Esophagus squamous epithelium (tissue), 5 donors: ENCODE measurements at regions not wholly inside any gene's neighbourhood (a gene's known extent, or its start where the extent isn't known, plus 50 kb on each side); places are given as distances from the start of the nearest gene placed in this dataset.
A peak's percentile ranks its signal among the peaks of the same experiment; 100 is the strongest.

Source experiments
- DNase-seq: peaks from one replicate; lab custom pipeline; 2025; lab: John Stamatoyannopoulos, UW
- H3K27ac ChIP-seq, 4 donors: fragments of 200-600 bp; sonication (generic); one replicate each; pipeline ENCODE4 v1.5.1; 2016 to 2019; ENCODE audit warnings: mild to moderate bottlenecking in 1 of 4
- H3K27me3 ChIP-seq, 4 donors: fragments of 200-600 bp; sonication (generic); 1 replicate in 3 of 4; 2 replicates in 1 of 4; pipeline versions ENCODE4 v1.5.1 to v1.6.0; 2017 to 2021; ENCODE audit warnings: antibody characterized with exemption in 1 of 4
- H3K36me3 ChIP-seq, 3 donors: fragments of 200-600 bp; sonication (generic); one replicate each; pipeline ENCODE4 v1.5.1; 2016 to 2019
- H3K4me1 ChIP-seq, 3 donors: fragments of 200-600 bp; sonication (generic); one replicate each; pipeline ENCODE4 v1.5.1; 2017 to 2019
- H3K4me3 ChIP-seq, 4 donors: fragments of 200-600 bp; sonication (generic); 1 replicate in 3 of 4; 2 replicates in 1 of 4; pipeline ENCODE4 v1.5.1; 2016 to 2019; ENCODE audit warnings: mild to moderate bottlenecking in 2 of 4, moderate library complexity in 1 of 4
- H3K9me3 ChIP-seq, 3 donors: fragments of 200-600 bp; sonication (generic); one replicate each; pipeline ENCODE4 v1.5.1; 2016 to 2019
- CTCF ChIP-seq, 6 experiments: fragments of 450-650 bp in 4 of 6; fragments of 200-600 bp in 2 of 6; sonication (generic) in 2 of 6; IDR thresholded peaks; one replicate each; pipeline ENCODE4 v1.5.1; 2016 to 2019; ENCODE audit warnings: antibody characterized with exemption in 6 of 6, mild to moderate bottlenecking in 4 of 6, moderate library complexity in 4 of 6
- POLR2A ChIP-seq, 4 donors: fragments of 450-650 bp; IDR thresholded peaks; one replicate each; pipeline ENCODE4 v1.6.1; 2017; ENCODE audit warnings: antibody characterized with exemption in 4 of 4, mild to moderate bottlenecking in 4 of 4, moderate library complexity in 3 of 4
- WGBS, 2 donors: methylation state at CpG; one replicate each; pipeline ENCODE4 v1.1.5; 2018; 5-methylcytosine and 5-hydroxymethylcytosine counted together
- intact Hi-C: fragments of 100-400 bp; cut with DNase I; formaldehyde crosslinking; loops from one replicate; pipeline ENCODE4 v1.15.0; 2022
- donor health status: DM: yes; HTN: yes; CAD: no.

DNA sequence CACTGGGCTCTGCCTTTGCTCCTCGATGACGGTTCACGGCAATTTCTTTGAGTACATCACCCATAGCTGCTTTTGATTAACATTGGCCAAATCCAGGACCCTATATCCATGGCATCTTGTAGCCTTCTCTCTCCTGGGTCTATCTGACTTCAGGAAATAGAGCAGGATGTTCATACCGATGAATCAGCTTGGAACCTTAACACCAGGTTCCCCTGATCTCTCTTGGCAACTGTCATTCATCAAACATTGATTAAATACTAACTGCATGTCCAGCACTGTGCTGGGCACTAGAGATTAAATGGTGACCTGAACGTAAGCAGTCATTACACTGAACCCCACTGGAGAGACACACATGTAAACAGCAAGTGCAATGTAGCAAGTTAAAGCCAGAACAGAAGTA, 77.0 kb upstream of the MED13L start:
- no peak overlapping the region for H3K4me3 ChIP-seq
- H3K36me3 ChIP-seq: no peaks in the 10 kb centered on the region
- intact Hi-C loops: no loop called here
- H3K27me3 ChIP-seq: no peaks in the 10 kb centered on the region
- 83 to 95% methylated on average over 5 of the region's 5 CpGs for WGBS, 2 donors
- no peak for DNase-seq
- no peaks in the 10 kb centered on the region for H3K9me3 ChIP-seq
- no peak overlapping the region for H3K27ac ChIP-seq
- H3K4me1 ChIP-seq: peaks cover 5 to 13% (median 8%) of the 10 kb centered on the region in 3 donors
- TF ChIP-seq POLR2A (IDR thresholded peaks at IDR 0.05) (no peak), CTCF (IDR thresholded peaks at IDR 0.05) (no peak)

DNA sequence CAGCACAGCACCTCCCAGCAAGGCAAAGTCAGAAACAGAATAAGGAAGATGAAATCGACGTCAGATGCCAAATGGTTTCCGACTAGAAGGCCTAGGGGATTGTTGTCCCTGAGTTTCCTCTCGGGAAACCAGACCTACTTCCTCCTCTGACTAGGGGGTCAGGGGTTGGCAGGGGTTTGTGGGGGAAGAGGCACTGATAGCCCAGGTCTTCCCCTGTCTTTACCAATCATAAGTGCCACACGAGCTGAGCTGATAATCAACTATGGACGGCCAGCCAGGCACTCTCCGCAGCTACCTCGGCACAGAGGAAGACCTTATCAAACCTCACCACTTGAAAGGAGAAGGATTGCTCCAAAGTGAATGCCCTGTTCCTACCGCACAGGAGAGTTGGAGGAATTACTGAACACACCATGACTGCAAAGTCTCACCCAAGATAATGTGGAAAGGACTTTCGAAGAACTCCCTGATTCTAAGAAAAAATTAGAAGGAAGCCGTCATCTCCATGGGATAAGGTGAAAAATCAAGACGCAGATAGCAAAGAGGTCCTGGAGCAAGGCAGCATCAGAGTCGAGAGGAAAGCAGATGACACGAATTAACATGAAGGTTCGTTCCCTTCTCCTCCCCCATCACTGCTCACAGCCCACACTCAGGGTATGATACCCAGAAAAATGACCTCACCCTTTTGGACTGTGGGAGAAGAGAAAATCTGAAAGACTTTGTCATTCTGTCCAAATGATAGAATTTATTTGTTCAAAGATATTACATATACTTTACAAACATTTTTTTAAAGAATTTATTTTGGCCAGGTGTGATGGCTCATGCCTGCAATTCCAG, 77.7 kb upstream of the MED13L start:
- intact Hi-C loops: no loop called here
- WGBS, 2 donors: 75 to 82% methylated on average over 15 of the region's 15 CpGs
- no peak for DNase-seq
- Histone ChIP-seq H3K27ac (no peak overlapping the region), H3K9me3 (no peaks in the 10 kb centered on the region), H3K4me1 (peaks cover 9 to 20% (median 13%) of the 10 kb centered on the region in 3 donors), H3K27me3 (no peaks in the 10 kb centered on the region), H3K36me3 (no peaks in the 10 kb centered on the region), H3K4me3 (no peak overlapping the region)
- TF ChIP-seq CTCF (IDR thresholded peaks at IDR 0.05) (no peak), POLR2A (IDR thresholded peaks at IDR 0.05) (no peak)

- TF ChIP-seq CTCF (IDR thresholded peaks at IDR 0.05): no peak
- no peak for TF ChIP-seq POLR2A (IDR thresholded peaks at IDR 0.05)
- intact Hi-C loops: no loop called here
Observed at GRCh38 chr12:116358536-116358892, 81.0 kb upstream of the MED13L start.

DNA sequence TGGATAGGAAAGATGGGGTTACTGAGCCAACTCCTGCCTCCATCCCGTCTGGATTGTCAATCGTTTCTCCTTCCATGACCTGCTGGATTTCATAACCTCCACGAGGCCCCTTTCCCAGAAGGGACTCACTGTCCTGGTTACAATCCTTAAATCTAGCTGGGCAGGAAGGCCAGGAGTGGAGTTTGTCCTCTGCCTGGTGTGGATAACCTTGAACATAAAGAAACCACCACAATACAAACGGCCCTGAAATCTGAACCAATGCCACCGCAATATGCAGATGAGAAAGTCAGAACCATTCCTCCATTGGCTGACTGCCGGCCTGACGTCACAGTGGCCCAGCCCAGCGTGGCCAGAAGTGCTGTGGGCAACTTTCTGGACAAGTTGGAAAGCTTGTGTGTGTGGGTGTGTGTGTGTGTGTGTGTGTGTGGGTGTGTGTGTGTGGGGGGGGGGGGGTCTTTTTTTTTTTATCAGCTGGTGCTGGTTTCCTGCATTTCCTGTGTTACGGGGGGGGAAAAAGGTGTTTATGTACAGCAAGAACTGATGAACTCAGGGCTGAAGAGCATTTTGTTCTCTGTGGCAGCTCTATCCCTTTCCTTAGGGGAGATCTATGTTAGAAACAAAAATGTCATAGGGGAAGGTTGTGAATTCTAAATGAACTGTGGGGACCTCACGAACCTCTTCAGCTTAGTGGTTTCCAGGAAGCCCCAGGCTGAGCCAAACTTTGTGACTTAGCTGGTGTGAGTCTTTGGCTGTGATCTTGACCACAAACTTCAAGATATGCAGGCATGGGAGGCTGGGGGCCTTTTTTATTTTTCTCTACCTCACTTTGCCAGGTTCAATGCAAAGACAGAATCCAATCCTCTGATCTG, 81.6 kb upstream of the MED13L start:
- no peak for TF ChIP-seq POLR2A (IDR thresholded peaks at IDR 0.05)
- TF ChIP-seq CTCF (IDR thresholded peaks at IDR 0.05): no peak
- Histone ChIP-seq H3K4me1 (peaks cover 9 to 24% (median 13%) of the 10 kb centered on the region in 3 donors), H3K27me3 (no peaks in the 10 kb centered on the region), H3K4me3 (peak overlapping the region in 2 of 4 donors; percentile 3 to 43), H3K9me3 (no peaks in the 10 kb centered on the region), H3K36me3 (no peaks in the 10 kb centered on the region), H3K27ac (peak overlapping the region; percentile 73 to 89 (median 82))
- intact Hi-C loops: no loop called here
- WGBS, 2 donors: 1% methylated on average over 9 to 10 of the region's 10 CpGs
- peak; percentile 16 for DNase-seq

More at GRCh38 chr12:116358536-116358892, 81.0 kb upstream of the MED13L start:
- no peak for DNase-seq
- no peaks in the 10 kb centered on the region for H3K27me3 ChIP-seq
- peak overlapping the region in 1 of 4 donors; percentile 43 for H3K4me3 ChIP-seq
- H3K27ac ChIP-seq: peak overlapping the region; percentile 73 to 89 (median 82)
- peaks cover 9 to 24% (median 13%) of the 10 kb centered on the region in 3 donors for H3K4me1 ChIP-seq
- WGBS, 2 donors: 26 to 30% methylated on average over 3 of the region's 3 CpGs
- H3K36me3 ChIP-seq: no peaks in the 10 kb centered on the region
- H3K9me3 ChIP-seq: no peaks in the 10 kb centered on the region
